ENCODE measurements at regions not wholly inside any gene's neighbourhood (a gene's known extent, or its start where the extent isn't known, plus 50 kb on each side); places are given as distances from the start of the nearest gene placed in this dataset.

GRCh38 chr3:174783502-174783901 lies 75.6 kb upstream of the NAALADL2 start:
- Mint-ChIP-seq H3K27ac (no peak overlapping the region), H3K9me3 (peaks cover 6% of the 10 kb centered on the region), H3K4me3 (no peak overlapping the region), H3K36me3 (ENCODE audit: low read depth) (no peaks in the 10 kb centered on the region), H3K27me3 (no peaks in the 10 kb centered on the region), H3K4me1 (no peaks in the 10 kb centered on the region)
- POLR2A ChIA-PET, result no interaction called here
- CTCF ChIA-PET, result no interaction called here
- no peak for DNase-seq

- no peak for DNase-seq
- Mint-ChIP-seq H3K9me3 (peaks cover 6% of the 10 kb centered on the region), H3K27ac (no peak overlapping the region), H3K4me1 (no peaks in the 10 kb centered on the region), H3K4me3 (no peak overlapping the region), H3K36me3 (ENCODE audit: low read depth) (no peaks in the 10 kb centered on the region), H3K27me3 (no peaks in the 10 kb centered on the region)
- ChIA-PET POLR2A (no interaction called here), CTCF (no interaction called here)
Measured at GRCh38 chr3:174784206-174784934, 74.8 kb upstream of the NAALADL2 start.

- no peaks in the 10 kb centered on the region for H3K27me3 Mint-ChIP-seq
- H3K9me3 Mint-ChIP-seq, result peaks cover 2% of the 10 kb centered on the region
- H3K4me3 Mint-ChIP-seq, result no peak overlapping the region
- H3K36me3 Mint-ChIP-seq (ENCODE audit: low read depth), result no peaks in the 10 kb centered on the region
- DNase-seq, result no peak
- ChIA-PET POLR2A (no interaction called here), CTCF (no interaction called here)
- no peak overlapping the region for H3K27ac Mint-ChIP-seq
- H3K4me1 Mint-ChIP-seq, result no peaks in the 10 kb centered on the region
Measured at GRCh38 chr3:174786825-174787224, 72.3 kb upstream of the NAALADL2 start.

- Mint-ChIP-seq H3K27ac (no peak overlapping the region), H3K36me3 (ENCODE audit: low read depth) (no peaks in the 10 kb centered on the region), H3K4me3 (no peak overlapping the region), H3K9me3 (peaks cover 2% of the 10 kb centered on the region), H3K27me3 (no peaks in the 10 kb centered on the region), H3K4me1 (no peaks in the 10 kb centered on the region)
- ChIA-PET POLR2A (no interaction called here), CTCF (no interaction called here)
- no peak for DNase-seq
Measured at GRCh38 chr3:174791161-174791560, 68.0 kb upstream of the NAALADL2 start.

GRCh38 chr3:174792864-174793263 lies 66.3 kb upstream of the NAALADL2 start:
- Mint-ChIP-seq H3K4me3 (no peak overlapping the region), H3K9me3 (peaks cover 6% of the 10 kb centered on the region), H3K36me3 (ENCODE audit: low read depth) (no peaks in the 10 kb centered on the region), H3K4me1 (no peaks in the 10 kb centered on the region), H3K27me3 (no peaks in the 10 kb centered on the region), H3K27ac (no peak overlapping the region)
- DNase-seq, result no peak
- CTCF ChIA-PET, result no interaction called here
- POLR2A ChIA-PET, result no interaction called here

Data from activated CD4-positive, alpha-beta memory T cell treated with anti-CD3 and anti-CD28 coated beads, Interleukin-2, amount 10 ng/mL, durations not matched to agents 7 days and 5 days (primary cell).